UCSD-AML1 (cell line): ENCODE measurements at regions not wholly inside any gene's neighbourhood (a gene's known extent, or its start where the extent isn't known, plus 50 kb on each side); places are given as distances from the start of the nearest gene placed in this dataset.
"Not testable (repeated sequence)": the region's sequence is repeated elsewhere in the genome, so short reads cannot be mapped to it uniquely, and the experiment has no call there.

Source experiments
- DNase-seq: peaks from one replicate; lab custom pipeline; 2025; ENCODE audit not compliant: unreplicated experiment; lab: John Stamatoyannopoulos, UW

- no peak for DNase-seq
Measured at GRCh38 chr1:74818241-74818640, 85.3 kb downstream of the TYW3 start.

DNA sequence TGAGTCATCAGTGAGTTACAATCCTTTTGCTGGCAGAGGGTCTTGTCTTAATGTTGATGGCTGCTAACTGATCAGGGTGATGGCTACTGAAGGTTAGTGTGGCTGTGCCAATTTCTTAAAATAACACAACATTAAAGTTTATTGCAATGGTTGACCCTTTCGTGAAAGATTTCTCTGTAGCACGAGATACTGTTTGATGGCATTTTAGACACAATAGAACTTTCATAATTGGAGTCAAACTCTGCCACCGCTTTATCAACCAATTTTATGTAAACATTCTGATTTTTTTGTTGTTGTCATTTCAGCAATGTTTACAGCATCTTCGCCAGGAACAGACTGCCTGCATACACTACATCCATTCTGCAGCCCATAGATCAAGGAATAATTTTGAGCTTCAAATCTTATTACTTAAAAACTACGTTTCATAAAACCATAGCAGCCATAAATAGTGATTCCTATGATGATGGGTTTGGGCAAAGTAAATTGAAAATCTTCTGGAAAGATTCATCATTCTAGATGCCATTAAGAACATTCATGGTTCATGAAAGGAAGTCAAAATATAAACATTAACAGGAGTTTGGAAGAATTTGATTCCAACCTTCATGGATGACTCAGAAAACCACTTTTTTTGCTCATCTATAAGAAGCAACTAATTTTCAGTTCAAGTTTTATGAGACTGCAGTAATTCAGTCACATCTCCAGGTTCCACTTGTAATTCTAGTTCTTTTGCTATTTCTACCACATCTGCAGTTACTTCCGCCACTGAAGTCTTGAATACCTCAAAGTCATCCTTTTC is 85.9 kb downstream of the TYW3 start:
- DNase-seq, result no peak

- DNase-seq, result no peak
Measured at GRCh38 chr1:74822851-74823401, 90.0 kb downstream of the TYW3 start.

GRCh38 chr1:74824497-74825107 is 91.7 kb downstream of the TYW3 start:
- no peak for DNase-seq

GRCh38 chr1:74830766-74831165 is 97.8 kb downstream of the TYW3 start:
- no peak for DNase-seq

DNA sequence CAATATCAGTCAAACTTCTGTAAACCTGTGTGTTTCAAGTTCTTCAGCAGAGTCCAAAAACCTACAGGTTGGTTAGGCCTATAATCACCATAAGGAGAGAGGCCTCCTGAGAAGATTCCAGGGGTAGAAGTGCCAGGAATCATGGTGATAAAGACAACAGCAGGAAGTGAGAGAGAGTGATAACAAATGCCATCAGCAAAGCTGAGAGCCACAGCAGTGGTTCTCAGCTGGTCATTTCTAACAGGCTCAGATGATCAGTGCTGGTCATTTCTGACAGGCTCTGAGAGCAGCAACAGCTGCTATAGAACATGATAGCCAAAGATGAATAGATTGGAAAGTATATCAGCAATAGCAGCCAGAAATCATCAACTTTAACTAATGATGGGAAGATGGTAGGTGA is 101.3 kb downstream of the TYW3 start:
- no peak for DNase-seq

DNA sequence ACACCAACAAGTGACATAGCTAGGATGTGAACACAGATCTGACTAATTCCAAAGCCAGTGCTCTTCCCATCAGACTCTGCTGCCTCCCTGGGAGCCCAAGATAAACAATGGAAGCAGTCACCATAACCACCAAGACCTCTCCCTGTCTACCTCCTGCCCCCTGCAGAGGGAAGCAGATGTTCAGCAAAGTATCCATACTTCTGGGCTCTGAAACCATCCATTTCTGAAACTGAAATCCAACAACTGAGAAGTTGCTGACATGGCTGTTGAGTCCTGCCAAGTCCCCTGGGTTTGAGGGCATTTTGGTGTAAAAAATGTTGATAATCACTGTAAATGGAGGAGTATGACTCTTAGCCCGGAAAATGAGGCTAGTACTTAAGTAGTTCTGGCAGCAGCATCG is 102.1 kb downstream of the TYW3 start:
- no peak for DNase-seq

DNA sequence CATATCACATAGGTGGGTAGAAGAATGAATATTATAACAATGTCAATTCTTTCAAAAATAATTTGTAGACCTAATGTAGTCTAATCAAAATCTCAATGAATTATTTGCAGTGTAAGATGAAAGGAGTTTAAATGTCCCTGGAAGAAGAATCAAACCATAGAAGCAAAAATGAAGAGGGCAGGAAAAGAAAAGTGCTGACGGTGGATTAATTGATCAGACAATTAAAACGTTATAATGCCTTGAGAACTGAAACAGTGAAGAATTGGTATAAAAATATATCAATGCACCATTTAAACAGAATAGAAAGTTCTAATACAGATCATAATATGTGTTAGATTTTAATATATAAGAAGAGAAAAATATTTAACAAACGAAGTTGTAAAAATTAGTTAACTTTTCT is 109.8 kb downstream of the TYW3 start:
- no peak for DNase-seq

DNA sequence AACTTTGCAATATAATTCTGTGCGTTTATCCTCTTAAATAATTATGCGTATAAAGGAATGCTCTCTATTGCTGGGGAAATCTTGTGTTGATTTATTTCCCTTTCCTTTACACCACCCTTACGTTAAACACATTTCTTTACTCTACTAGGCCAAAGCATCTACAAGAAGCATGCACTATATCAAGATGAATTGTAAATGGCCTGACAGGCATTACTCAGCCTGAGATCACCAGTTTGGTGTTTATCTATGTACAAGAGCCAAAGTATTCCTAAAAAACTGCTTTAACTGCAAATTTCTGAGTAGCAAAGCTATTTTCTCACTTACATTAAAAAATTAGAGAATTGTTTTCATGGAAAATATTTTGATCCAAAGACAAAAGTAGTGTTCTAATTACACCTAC is 114.8 kb downstream of the TYW3 start:
- DNase-seq, result no peak

DNA sequence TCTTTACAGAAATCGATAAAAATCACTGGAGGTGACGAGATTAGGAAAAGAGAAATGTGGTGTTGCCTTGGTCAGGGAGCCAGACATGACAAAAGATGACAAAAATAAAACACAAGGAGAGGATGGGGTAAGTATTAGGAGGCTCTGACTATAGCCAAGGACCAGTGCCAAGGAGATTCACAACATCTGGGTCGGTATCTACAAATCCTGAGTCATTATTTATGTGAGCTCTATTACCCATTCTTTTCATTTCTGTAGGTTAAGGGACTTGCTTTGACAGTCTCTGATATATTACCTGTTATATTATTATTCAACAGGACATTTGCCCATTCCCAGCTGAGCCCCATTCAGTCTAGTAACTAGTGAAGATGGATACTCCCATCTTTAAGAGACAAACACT is 120.8 kb downstream of the TYW3 start:
- DNase-seq, result no peak

- no peak for DNase-seq
Measured at GRCh38 chr1:74856174-74856573, 123.2 kb downstream of the TYW3 start.

DNA sequence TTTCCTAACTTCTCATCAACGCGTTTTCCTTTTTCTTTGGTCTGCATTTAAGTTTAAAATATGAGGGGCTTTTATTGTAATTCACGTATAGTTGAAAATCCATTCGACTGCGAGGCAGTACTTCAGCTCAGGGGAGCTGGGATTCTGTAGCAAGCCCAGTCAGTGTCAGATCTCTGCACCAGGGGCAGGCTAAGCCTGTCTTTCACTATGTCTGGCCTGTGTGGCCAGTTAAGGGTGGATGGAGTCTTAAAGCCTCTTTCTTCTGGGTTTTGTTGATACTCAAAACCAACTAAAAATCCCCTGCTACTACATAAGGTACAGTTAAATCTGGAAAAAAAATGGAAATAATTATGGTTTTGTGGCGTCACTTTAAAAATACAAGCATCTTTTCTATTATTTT is 124.7 kb downstream of the TYW3 start:
- no peak for DNase-seq

GRCh38 chr1:74858136-74858535 is 125.2 kb downstream of the TYW3 start:
- no peak for DNase-seq

- peak; percentile 7 for DNase-seq
Measured at GRCh38 chr1:74861867-74862266, 128.9 kb downstream of the TYW3 start.

GRCh38 chr1:74869702-74870101 is 136.8 kb downstream of the TYW3 start:
- DNase-seq, result no peak

DNA sequence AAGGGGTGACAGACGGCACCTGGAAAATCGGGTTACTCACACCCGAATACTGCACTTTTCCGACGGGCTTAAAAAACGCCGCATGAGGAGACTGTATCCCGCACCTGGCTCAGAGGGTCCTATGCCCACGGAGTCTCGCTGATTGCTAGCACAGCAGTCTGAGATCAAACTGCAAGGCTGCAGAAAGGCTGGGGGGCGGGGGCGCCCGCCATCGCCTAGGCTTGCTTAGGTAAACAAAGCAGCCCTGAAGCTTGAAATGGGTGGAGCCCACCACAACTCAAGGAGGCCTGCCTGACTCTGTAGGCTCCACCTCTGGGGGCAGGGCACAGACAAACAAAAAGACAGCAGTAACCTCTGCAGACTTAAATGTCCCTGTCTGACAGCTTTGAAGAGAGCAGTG is 144.4 kb downstream of the TYW3 start:
- DNase-seq, result not testable (repeated sequence)

GRCh38 chr1:74895411-74895810 is 162.5 kb downstream of the TYW3 start:
- no peak for DNase-seq

- DNase-seq, result no peak
Measured at GRCh38 chr1:74908131-74908530, 175.2 kb downstream of the TYW3 start.

GRCh38 chr1:74908797-74909196 is 175.8 kb downstream of the TYW3 start:
- no peak for DNase-seq

- DNase-seq, result no peak
Measured at GRCh38 chr1:74913978-74914377, 181.0 kb downstream of the TYW3 start.

DNA sequence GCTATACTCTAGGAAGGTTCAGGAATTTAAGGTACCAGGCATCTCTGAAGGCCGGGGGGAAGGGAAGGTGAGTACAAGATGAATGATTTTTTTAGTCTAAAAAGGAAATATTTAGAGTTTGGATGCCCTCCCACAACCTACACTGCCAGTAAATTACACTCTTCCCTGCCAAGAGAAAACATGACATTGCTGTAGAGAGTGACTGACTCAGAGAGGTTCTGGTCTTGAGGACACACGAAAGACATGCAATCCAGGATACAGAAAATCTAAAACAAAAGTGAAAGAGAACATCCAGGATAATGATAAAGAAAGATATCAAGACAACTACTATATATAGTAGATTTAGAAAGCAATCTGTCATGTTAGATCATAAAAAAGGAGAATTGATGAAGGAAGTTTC is 200.5 kb downstream of the TYW3 start:
- no peak for DNase-seq

DNA sequence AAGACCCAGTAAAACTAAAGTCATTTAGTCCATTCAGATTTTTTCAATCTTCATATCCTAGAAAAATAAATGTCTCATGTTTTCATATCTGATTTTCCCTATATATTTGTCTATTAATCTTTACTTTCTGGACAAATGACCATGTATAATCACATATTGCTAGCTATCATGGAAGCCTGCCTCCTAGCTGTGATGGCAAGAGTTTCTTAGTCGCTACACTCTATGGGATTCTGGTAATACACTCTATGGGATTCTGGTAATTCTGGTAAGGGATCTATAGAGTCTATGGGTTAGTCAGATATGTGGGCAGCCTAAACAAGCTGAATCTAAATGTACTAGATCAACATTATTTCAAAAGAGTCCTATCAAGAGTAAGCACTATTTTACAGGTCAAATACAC is 198.7 kb upstream of the LHX8 start:
- no peak for DNase-seq

- no peak for DNase-seq
Measured at GRCh38 chr1:74937176-74937575, 197.0 kb upstream of the LHX8 start.
